ENCODE measurements at regions not wholly inside any gene's neighbourhood (a gene's known extent, or its start where the extent isn't known, plus 50 kb on each side); places are given as distances from the start of the nearest gene placed in this dataset.
A peak's percentile ranks its signal among the peaks of the same experiment; 100 is the strongest.
"Not testable (repeated sequence)": the region's sequence is repeated elsewhere in the genome, so short reads cannot be mapped to it uniquely, and the experiment has no call there.

GRCh38 chr17:33695431-33695830 is 402.3 kb upstream of the ASIC2 start:
- no peak for DNase-seq (ENCODE audit: low read depth in 2 of 2)

DNA sequence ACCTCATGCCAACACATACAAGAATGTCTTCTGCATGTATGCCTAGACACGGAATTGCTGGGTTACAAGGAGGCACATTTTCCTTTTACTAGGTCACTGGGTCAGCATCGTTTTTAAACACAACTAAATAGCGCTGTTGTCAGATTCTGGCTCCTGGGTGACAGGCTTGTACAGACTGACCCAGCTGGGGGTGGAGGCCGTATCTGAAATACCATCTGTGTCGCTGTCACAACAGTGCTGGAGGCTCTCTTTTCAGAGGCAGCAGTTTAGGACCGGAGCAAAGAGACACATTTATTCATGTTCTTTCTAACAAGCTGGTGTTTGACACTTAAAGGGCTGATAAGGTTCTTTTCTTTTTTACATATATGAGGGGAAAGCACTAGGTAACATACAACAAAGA is 403.0 kb upstream of the ASIC2 start:
- DNase-seq (ENCODE audit: low read depth in 2 of 2), result no peak

DNA sequence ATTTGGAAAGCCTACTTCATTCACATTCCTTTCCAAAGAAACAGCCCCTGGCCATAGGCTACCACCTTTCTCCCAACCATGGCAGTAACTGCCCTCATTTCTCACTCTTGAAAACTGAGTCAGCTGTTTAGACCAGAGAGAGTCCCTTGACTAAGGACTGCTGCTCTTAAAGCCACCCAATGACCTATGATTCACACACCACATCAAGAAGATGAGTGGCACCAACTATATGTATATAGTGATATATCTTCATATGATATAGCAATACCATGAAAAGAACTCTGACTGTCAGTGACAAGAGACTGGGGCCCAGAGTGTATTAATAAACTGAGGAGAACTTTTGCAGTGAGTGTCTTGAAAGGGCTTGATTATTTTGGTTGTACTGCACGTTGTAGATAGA is 404.5 kb upstream of the ASIC2 start:
- no peak for DNase-seq (ENCODE audit: low read depth in 2 of 2)

DNA sequence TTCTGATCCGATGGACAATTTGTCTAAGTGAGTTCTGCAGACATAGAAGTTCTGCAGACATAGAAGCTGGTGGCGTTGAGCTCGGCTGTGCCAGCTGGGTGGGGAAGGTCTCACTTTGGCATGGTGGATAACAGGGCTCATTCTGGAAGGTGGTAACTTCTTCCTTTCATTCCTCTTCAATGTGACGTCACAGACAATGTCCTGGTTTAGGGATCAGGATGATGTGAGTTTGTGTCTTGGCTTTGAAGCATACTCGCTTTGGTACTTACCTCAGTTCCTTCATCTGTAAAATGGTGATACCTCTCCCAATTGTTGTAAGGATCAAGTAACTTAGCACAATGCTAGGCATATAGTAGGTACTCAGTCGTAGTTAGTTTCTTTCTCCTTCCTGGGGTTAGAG is 408.8 kb upstream of the ASIC2 start:
- no peak for DNase-seq (ENCODE audit: low read depth in 2 of 2)

- DNase-seq (ENCODE audit: low read depth in 2 of 2), result no peak
Measured at GRCh38 chr17:33704856-33705255, 411.8 kb upstream of the ASIC2 start.

DNA sequence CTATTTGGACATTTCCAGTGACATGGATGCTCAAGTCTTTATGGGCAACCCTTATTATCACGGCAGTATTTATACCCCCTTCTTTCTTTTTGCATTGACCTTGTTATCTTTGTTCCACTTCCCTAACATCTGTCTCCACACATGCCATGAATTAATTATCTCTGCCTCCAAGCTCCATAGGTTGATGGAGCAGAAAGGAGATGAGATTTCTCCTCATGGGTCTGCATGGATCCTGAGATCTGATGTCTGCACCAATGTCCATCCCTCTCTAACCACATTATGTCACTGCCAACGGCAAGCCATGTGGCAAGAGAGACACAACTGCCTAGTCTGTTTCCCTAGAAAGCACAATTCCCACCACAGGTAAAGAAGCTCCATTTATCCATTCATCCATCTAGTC is 416.8 kb upstream of the ASIC2 start:
- no peak for DNase-seq (ENCODE audit: low read depth in 2 of 2)

- DNase-seq (ENCODE audit: low read depth in 2 of 2), result no peak
Measured at GRCh38 chr17:33712120-33712519, 419.0 kb upstream of the ASIC2 start.

GRCh38 chr17:33716957-33717356 is 423.9 kb upstream of the ASIC2 start:
- DNase-seq (ENCODE audit: low read depth in 2 of 2), result no peak

DNA sequence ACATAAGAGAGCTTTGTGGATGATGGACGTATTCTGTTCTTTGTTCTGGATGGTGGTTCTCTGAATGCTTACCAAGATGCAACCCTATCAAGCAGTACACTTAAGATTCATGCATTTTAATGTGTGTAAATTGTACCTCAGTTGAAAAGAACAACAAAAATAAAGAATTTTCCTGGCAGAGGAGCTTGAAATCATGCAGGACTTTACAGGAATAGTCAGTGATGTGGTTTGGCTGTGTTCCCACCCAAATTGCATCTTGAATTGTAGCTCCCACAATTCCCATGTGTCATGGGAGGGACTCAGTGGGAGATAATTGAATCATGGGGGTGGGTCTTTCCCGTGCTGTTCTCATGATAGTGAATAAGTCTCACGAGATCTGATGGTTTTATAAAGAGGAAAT is 430.6 kb upstream of the ASIC2 start:
- not testable (repeated sequence) for DNase-seq (ENCODE audit: low read depth in 2 of 2)

- no peak for DNase-seq (ENCODE audit: low read depth in 2 of 2)
Measured at GRCh38 chr17:33725675-33726271, 432.7 kb upstream of the ASIC2 start.

DNA sequence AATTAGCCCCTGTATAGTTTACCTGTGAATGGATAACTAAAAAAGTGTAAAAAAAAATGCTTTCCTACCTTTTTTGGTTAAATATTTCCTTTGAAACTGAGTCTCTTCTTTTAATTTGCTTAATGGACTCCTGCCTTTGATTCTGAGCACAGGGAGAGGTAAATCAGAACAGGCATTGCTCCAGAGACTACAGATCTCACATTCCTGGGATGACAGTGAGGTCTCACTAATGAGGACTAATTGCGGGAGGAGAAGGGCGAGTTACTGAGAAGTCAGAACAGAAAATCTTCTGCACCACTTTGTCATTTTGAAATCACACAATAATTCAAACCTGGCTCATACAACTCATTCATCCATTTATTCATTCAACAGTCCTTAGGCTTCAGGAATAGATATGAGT is 437.0 kb upstream of the ASIC2 start:
- DNase-seq (ENCODE audit: low read depth in 2 of 2), result no peak

DNA sequence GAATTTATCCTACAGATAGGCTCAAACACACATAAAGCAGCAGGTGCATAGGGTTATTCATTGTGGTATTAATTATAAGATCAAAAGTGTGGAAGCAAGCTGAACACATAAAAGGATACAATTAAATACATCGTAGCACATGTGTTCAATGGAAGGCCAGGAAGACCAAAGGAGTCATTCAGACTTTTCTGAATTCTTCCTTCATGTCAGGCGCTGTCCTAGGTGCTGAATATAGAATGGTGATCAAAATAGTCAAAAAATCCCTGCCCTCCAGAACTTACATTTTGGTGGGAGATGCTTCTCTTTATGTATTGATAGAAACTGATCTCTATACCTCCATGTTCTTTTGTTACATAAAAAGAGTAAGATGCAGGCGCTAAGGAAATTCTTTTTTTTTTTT is 439.0 kb upstream of the ASIC2 start:
- DNase-seq (ENCODE audit: low read depth in 2 of 2), result no peak

DNA sequence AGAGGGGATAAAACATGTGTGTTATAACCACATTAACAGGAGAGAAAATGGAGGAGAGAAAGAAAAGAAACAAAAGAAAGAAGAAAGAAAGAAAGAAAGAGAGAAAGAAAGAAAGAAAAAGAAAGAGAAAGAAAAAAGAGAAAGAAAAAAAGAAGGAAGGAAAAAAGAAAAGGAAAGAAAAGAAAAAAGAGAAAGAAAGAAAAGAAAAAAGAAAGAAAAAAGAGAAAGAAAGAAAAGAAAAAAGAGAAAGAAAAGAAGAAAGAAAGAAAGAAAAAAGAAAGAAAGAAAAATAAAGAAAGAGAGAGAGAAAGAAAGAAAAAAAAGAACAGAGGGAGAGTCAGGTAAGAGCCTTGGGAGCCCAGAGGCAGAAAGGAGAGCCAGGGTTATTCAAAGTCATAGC is 446.6 kb upstream of the ASIC2 start:
- no peak for DNase-seq (ENCODE audit: low read depth in 2 of 2)

- no peak for DNase-seq (ENCODE audit: low read depth in 2 of 2)
Measured at GRCh38 chr17:33745047-33745760, 452.1 kb upstream of the ASIC2 start.

- DNase-seq (ENCODE audit: low read depth in 2 of 2), result no peak
Measured at GRCh38 chr17:33749171-33749570, 456.1 kb upstream of the ASIC2 start.

GRCh38 chr17:33750943-33751701 is 458.0 kb upstream of the ASIC2 start:
- DNase-seq (ENCODE audit: low read depth in 2 of 2), result peak; percentile 12 to 37

DNA sequence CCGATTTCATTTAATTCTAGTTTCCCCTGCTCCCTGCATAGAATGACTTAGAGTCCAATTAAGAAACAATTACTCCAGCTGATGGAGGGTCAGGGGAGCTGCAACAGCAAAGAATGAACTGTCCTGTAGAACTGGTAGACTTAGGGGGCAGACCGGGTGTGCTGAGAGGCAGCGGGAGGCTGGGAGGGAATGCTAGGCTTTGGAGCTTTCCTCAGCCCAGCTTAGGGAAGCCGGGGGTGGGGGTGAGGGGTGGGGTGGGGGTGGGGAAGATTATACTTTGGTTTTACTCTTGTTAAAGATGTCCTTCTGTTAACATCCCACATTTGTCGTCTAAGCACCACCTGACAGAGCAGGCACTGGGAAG is 458.6 kb upstream of the ASIC2 start:
- DNase-seq (ENCODE audit: low read depth in 2 of 2), result no peak

DNA sequence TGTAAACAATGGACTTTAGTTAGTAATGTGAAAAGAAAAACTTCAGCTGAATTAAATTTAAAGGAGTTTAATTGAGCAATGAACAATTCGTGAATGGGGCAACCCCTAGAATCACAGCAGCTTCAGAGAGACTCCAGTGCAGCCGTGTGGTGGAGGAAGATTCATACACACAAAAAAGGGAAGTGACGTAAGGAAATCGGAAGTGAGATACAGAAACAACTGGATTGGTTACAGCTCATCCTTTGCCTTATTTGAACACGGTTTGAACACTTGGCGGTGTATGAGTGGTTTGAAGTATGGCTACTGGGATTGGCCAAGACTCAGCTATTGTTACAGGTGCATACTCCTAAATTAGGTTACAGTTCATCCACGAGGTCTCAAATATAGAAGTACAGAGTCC is 460.4 kb upstream of the ASIC2 start:
- no peak for DNase-seq (ENCODE audit: low read depth in 2 of 2)

DNA sequence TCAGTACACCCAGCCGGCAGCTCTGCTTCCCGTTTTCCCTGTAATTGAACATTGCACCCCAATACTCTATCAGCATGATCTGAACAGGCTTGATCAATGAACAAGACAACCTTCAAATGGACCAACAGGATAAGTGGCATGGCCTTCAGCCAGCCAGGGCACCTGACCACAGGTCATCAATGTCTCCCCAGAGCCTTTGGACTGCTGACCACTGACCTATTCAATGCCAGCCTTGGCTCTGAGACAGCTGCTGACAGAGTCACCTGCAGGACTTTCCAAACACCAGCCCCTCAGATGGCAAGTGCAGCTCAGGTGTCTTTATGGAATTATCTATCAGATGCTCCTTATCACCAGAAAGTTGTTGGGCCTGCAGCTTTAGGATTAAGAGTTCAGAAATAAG is 462.9 kb upstream of the ASIC2 start:
- DNase-seq (ENCODE audit: low read depth in 2 of 2), result no peak

DNA sequence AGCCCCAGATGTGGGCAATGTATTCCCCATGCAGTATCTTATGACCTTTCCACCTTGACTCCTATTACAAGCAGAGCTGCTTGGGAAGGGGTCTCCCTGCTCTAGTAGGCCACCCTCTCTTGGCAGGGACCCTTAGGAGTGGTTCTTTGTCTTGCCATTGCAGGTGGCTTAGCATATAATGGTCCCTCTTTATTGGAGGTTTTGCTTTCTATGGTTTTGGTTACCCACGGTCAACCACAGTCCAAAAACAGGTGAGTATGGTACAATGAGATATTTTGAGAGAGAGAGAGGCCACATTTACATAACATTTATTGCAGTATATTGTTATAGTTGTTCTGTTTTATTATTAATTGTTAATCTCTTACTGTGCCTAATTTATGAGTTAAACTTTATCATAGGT is 472.8 kb upstream of the ASIC2 start:
- DNase-seq (ENCODE audit: low read depth in 2 of 2), result no peak

DNA sequence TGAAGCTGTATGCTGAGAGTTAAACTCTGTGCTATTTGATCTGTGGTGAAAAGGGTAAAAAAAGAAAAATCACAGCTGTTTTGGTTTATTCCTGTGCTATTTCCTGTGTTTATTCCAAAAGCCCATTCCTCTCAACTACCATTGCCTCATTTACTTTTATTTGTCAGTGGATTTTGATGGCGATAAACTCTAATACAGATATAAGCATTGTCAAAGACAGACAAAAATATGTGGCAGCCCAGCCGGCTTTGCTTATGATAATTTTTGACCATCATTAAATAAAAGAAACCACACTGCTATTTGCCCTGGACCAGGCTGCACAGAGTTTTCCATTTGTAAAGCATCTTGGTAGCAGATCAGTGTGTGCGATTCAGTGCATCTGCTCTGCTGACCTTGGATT is 473.6 kb upstream of the ASIC2 start:
- no peak for DNase-seq (ENCODE audit: low read depth in 2 of 2)

- DNase-seq (ENCODE audit: low read depth in 2 of 2), result no peak
Measured at GRCh38 chr17:33769066-33769465, 476.0 kb upstream of the ASIC2 start.

DNA sequence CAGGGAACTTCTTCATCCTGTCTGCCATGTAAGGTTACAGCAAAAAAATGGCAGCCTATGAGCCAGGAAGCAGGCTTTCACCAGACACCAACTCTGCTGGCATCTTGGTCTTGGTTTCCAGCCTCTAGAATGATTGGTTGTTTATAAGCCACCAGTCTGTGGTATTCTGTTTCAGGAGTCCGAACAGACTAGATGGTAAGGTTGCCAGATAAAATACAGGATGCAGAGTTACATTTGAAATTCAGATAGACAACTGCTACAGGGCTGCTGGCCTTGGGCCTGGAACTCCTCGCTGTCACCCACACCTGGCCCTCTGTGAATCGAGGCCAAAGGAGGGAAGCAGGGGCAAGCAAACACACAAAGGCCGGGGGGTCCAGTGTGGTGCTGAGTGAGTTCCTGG is 478.8 kb upstream of the CCL2 start:
- DNase-seq (ENCODE audit: low read depth in 2 of 2), result no peak

Measured in stimulated activated CD4-positive, alpha-beta T cell treated with anti-CD3 and anti-CD28 coated beads, Interleukin-1b, Interleukin-23, amount 100 ng/mL, for 1 hour (primary cell).